WERI-Rb-1 (cell line): ENCODE measurements at regions not wholly inside any gene's neighbourhood (a gene's known extent, or its start where the extent isn't known, plus 50 kb on each side); places are given as distances from the start of the nearest gene placed in this dataset.

Source experiments
- DNase-seq: peaks from one replicate; pipeline ENCODE4 v3.0.0-alpha.2; 2020
- H3K27ac ChIP-seq: fragments of 250-450 bp; sonication (Bioruptor Pico); 2 replicates; pipeline ENCODE4 v1.5.1; 2020; ENCODE audit warnings: mild to moderate bottlenecking, moderate library complexity
- H3K27me3 ChIP-seq: fragments of 250-450 bp; sonication (Bioruptor Pico); 2 replicates; pipeline ENCODE4 v1.5.1; 2021; ENCODE audit warnings: mild to moderate bottlenecking, low read depth, moderate library complexity; ENCODE audit not compliant: insufficient read depth, severe bottlenecking
- H3K36me3 ChIP-seq: fragments of 250-450 bp; sonication (Bioruptor Pico); 2 replicates; pipeline ENCODE4 v1.5.1; 2020; ENCODE audit warnings: mild to moderate bottlenecking, moderate library complexity
- H3K4me3 ChIP-seq: 2 replicates; pipeline ENCODE4 v1.5.1; 2011; ENCODE audit warnings: low read depth, mild to moderate bottlenecking, control low read depth, low read length
- H3K9me3 ChIP-seq: fragments of 250-450 bp; sonication (Bioruptor Pico); 2 replicates; pipeline ENCODE4 v1.5.1; 2021; ENCODE audit warnings: mild to moderate bottlenecking, moderate library complexity; ENCODE audit not compliant: severe bottlenecking
- CTCF ChIP-seq: IDR thresholded peaks from 2 replicates; pipeline ENCODE4 v1.5.1; 2011; ENCODE audit warnings: low read depth, mild to moderate bottlenecking, control low read depth, inconsistent platforms, low read length

- Histone ChIP-seq H3K27ac (no peak overlapping the region), H3K4me3 (no peak overlapping the region), H3K36me3 (no peaks in the 10 kb centered on the region), H3K27me3 (no peaks in the 10 kb centered on the region), H3K9me3 (no peaks in the 10 kb centered on the region)
- no peak for DNase-seq
- TF ChIP-seq CTCF, result no peak
These were observed 90.0 kb upstream of the SLC6A6 start for GRCh38 chr3:14312375-14312774.

- Histone ChIP-seq H3K36me3 (no peaks in the 10 kb centered on the region), H3K4me3 (no peak overlapping the region), H3K27me3 (no peaks in the 10 kb centered on the region), H3K9me3 (no peaks in the 10 kb centered on the region), H3K27ac (no peak overlapping the region)
- no peak for DNase-seq
- no peak for TF ChIP-seq CTCF
These were observed 85.3 kb upstream of the SLC6A6 start for GRCh38 chr3:14317057-14317553.

GRCh38 chr3:14318646-14319045, 83.8 kb upstream of the SLC6A6 start:
- no peak overlapping the region for H3K4me3 ChIP-seq
- no peak for TF ChIP-seq CTCF
- H3K9me3 ChIP-seq, result no peaks in the 10 kb centered on the region
- H3K27me3 ChIP-seq, result no peaks in the 10 kb centered on the region
- no peak overlapping the region for H3K27ac ChIP-seq
- peak; percentile 28 for DNase-seq
- H3K36me3 ChIP-seq, result no peaks in the 10 kb centered on the region

GRCh38 chr3:14319654-14320182, 82.7 kb upstream of the SLC6A6 start:
- H3K27ac ChIP-seq, result peak overlapping the region; percentile 35
- H3K36me3 ChIP-seq, result no peaks in the 10 kb centered on the region
- no peaks in the 10 kb centered on the region for H3K27me3 ChIP-seq
- DNase-seq, result peak; percentile 72
- no peaks in the 10 kb centered on the region for H3K9me3 ChIP-seq
- no peak for TF ChIP-seq CTCF
- no peak overlapping the region for H3K4me3 ChIP-seq

GRCh38 chr3:14320219-14320618, 82.2 kb upstream of the SLC6A6 start:
- H3K36me3 ChIP-seq, result no peaks in the 10 kb centered on the region
- H3K4me3 ChIP-seq, result no peak overlapping the region
- no peak for TF ChIP-seq CTCF
- no peaks in the 10 kb centered on the region for H3K27me3 ChIP-seq
- no peaks in the 10 kb centered on the region for H3K9me3 ChIP-seq
- no peak for DNase-seq
- no peak overlapping the region; the same call in 1 of the 2 replicates for H3K27ac ChIP-seq

- Histone ChIP-seq H3K27me3 (no peaks in the 10 kb centered on the region), H3K9me3 (no peaks in the 10 kb centered on the region), H3K27ac (no peak overlapping the region), H3K4me3 (no peak overlapping the region), H3K36me3 (no peaks in the 10 kb centered on the region)
- no peak for DNase-seq
- no peak for TF ChIP-seq CTCF
These were observed 80.4 kb upstream of the SLC6A6 start for GRCh38 chr3:14322001-14322400.
